AG04450 (cell line): ENCODE measurements at regions not wholly inside any gene's neighbourhood (a gene's known extent, or its start where the extent isn't known, plus 50 kb on each side); places are given as distances from the start of the nearest gene placed in this dataset.

ENCODE experiments used
- CTCF ChIA-PET: fragments of 300-600, 350-600 bp; formaldehyde crosslinking; extraction: SDS; loops from one replicate; lab custom pipeline; 2022; ENCODE audit warnings: antibody characterized with exemption, inconsistent platforms; lab: Charles Lee
- POLR2A ChIA-PET: fragments of 350-600 bp; formaldehyde crosslinking; extraction: SDS; loops from one replicate; lab custom pipeline; 2021; ENCODE audit warnings: antibody characterized with exemption, inconsistent platforms; lab: Yijun Ruan, JAX
- DNase-seq: peaks from one replicate; pipeline ENCODE4 v3.0.0-alpha.2; 2011; ENCODE audit warnings: low read depth, low spot score
- H3K27ac ChIP-seq: one replicate; pipeline ENCODE4 v1.5.1; 2012; ENCODE audit warnings: low read depth, low read length, control low read depth
- H3K27me3 ChIP-seq: one replicate; pipeline ENCODE4 v1.6.0; 2012; ENCODE audit warnings: low read length; ENCODE audit not compliant: control insufficient read depth, insufficient read depth
- H3K4me3 ChIP-seq: 2 replicates; pipeline ENCODE4 v1.5.1; 2011; ENCODE audit warnings: mild to moderate bottlenecking, low read depth, low read length, control low read depth
- H3K9me3 ChIP-seq: 2 replicates; pipeline ENCODE4 v1.5.1; 2012; ENCODE audit warnings: low read length; ENCODE audit not compliant: control insufficient read depth, insufficient read depth
- TF ChIP-seq, protein P1 (sequence below): IDR thresholded peaks from 2 replicates; pipeline ENCODE4 v1.5.1; 2011; ENCODE audit warnings: low read depth, low read length, control low read depth, inconsistent platforms

DNA sequence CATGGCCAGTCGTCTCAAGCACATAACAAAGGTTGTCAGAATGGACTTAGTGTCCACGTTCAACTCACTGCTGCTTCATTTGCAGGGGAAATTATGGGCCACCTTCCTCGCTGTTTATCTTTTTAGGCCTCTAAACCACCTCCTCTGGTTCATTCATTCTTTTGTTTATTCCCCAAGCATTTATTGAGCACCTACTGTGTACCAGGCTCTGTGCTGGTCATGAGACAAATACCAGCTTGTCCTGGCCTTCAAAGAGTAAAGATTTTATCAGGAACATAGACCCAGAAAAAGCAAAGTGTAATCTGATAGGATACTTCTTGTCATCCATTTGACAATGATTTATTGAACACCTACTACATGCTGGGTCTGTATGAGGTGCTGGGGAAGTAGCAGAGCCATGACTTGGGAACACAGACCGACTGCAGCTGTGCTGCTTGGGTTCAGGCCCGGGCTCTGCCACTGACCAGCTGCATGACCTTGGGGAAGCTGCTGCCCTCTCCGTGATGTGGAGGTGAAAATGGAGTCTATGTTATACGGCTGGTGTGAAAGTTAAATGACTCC lies 63.4 kb upstream of the SLC6A6 start:
- no peaks in the 10 kb centered on the region; the same call in 1 of the 2 replicates for H3K9me3 ChIP-seq
- ChIA-PET POLR2A (no interaction called here), CTCF (no interaction called here)
- TF ChIP-seq, protein P1, sequence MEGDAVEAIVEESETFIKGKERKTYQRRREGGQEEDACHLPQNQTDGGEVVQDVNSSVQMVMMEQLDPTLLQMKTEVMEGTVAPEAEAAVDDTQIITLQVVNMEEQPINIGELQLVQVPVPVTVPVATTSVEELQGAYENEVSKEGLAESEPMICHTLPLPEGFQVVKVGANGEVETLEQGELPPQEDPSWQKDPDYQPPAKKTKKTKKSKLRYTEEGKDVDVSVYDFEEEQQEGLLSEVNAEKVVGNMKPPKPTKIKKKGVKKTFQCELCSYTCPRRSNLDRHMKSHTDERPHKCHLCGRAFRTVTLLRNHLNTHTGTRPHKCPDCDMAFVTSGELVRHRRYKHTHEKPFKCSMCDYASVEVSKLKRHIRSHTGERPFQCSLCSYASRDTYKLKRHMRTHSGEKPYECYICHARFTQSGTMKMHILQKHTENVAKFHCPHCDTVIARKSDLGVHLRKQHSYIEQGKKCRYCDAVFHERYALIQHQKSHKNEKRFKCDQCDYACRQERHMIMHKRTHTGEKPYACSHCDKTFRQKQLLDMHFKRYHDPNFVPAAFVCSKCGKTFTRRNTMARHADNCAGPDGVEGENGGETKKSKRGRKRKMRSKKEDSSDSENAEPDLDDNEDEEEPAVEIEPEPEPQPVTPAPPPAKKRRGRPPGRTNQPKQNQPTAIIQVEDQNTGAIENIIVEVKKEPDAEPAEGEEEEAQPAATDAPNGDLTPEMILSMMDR: no peak
- H3K27ac ChIP-seq: no peak overlapping the region
- no peak for DNase-seq
- peaks cover 19% of the 10 kb centered on the region for H3K27me3 ChIP-seq
- no peak overlapping the region for H3K4me3 ChIP-seq

DNA sequence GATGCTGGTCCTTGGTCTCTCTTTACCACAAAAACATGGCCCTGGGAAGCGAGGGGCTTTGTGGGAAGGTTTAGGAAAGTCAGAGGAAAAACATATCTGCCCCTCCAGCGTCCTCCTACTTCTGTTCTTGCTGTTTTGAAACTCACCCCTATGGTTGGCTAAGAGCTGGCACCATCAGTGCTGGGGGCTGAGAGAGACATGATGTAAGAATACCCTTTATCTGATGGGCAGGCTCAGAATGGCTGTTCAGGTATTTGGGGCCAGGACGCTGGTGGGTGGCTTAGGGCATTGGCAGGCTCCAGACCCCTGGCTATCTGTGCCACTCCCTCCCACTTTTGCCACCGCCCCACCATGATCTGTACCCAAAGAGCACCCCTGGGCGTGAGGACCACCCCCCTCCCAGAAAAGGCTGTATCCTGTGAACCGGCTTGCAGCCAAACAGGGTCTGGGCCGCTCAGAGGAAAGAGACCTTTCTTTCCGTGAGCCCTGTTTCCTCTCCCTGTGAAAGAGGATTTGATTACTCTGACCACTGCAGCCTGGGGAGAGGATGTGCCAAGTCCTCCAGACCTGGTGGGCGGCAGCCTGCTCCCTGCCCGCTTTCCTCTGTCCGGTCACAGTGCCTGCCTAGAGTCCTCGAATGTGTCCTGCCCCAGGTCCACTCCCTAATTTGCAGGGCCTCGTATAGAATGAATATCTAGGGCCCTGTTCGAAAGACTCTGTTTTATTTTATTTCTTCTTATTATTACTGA lies 61.3 kb upstream of the SLC6A6 start:
- TF ChIP-seq, protein P1: no peak
- H3K4me3 ChIP-seq: no peak overlapping the region
- ChIA-PET POLR2A (no interaction called here), CTCF (no interaction called here)
- no peak for DNase-seq
- H3K27ac ChIP-seq: no peak overlapping the region
- H3K9me3 ChIP-seq: no peaks in the 10 kb centered on the region; the same call in 1 of the 2 replicates
- H3K27me3 ChIP-seq: peaks cover 23% of the 10 kb centered on the region

DNA sequence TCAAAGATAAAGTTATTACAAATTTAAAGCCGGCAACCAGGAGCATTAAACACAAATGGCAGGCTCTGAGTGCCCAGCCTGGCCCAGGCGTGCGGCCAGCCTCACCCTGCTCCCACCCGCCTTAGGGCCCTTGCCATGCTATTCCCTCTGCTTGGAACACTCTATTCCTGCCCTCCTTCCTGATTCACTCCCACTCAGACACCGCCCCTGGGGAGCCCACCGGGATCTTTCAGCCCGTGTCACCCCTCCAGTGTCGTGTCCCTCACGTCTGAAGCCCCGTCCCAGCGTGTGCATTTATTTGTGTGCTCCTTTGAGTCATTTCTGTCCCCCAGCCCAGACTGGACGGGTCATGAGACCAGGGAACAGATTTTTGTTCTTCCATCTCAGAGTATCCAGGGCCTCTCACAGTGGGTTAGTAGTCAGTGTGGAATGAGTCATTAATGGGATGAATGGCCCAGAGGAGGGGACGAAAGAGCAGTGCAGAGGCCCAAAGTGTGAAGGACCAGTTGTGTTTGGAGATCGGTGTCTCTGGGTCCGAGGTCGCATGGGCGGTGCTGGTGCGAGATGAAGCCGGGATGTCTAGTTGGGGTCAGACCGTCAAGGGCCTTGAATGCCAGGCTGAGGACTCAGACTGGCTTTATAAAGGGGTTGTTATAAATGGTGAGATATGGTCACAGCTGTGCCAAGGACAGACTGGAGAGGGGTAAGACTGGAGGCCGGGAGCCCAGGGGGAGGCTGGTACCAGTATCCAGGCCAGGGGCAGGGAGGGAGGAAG lies 58.9 kb upstream of the SLC6A6 start:
- CTCF ChIA-PET: interaction anchor here (1.3 kb wide), 1 partner anchor 59 kb away, joined by 6 read pairs; the partner anchor contains the start of gene SLC6A6
- peaks cover 17% of the 10 kb centered on the region for H3K27me3 ChIP-seq
- POLR2A ChIA-PET: no interaction called here
- H3K9me3 ChIP-seq: no peaks in the 10 kb centered on the region; the same call in 1 of the 2 replicates
- H3K27ac ChIP-seq: no peak overlapping the region
- TF ChIP-seq, protein P1: no peak
- no peak for DNase-seq
- H3K4me3 ChIP-seq: no peak overlapping the region

DNA sequence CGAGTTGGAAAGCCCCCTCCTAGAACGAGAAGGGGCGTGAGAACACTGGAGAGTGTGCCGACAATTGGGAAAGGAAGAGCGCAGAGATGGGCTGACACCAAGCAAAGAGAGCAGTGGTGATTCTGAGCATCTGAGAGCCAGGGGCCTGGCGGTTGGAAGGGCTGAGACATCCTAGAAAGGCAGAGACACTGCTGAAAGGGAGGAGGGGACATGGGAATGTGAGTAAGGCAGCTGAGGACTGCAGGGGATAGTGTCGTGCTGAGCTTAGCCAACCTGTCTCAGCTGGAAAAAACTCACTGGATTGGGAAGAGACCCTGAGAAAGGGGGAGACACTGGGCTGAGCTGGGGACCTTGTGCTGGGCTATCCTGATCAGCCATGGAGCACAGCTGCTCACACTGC lies 58.1 kb upstream of the SLC6A6 start:
- ChIA-PET CTCF (interaction anchor here (1.3 kb wide), 1 partner anchor 58 kb away, joined by 6 read pairs; the partner anchor contains the start of gene SLC6A6), POLR2A (no interaction called here)
- Histone ChIP-seq H3K4me3 (no peak overlapping the region), H3K9me3 (no peaks in the 10 kb centered on the region; the same call in 1 of the 2 replicates), H3K27ac (no peak overlapping the region), H3K27me3 (peaks cover 17% of the 10 kb centered on the region)
- DNase-seq: no peak
- TF ChIP-seq, protein P1: no peak
